ENCODE measurements at regions not wholly inside any gene's neighbourhood (a gene's known extent, or its start where the extent isn't known, plus 50 kb on each side); places are given as distances from the start of the nearest gene placed in this dataset.

- intact Hi-C loops (cut with micrococcal nuclease), result no loop called here
These were observed 393.1 kb upstream of the NOVA1 start for GRCh38 chr14:26990946-26991345.

GRCh38 chr14:26992403-26993115 is 394.7 kb upstream of the NOVA1 start:
- intact Hi-C loops (cut with micrococcal nuclease), result no loop called here

GRCh38 chr14:26993556-26993955 is 395.7 kb upstream of the NOVA1 start:
- intact Hi-C loops (cut with micrococcal nuclease), result no loop called here

- intact Hi-C loops (cut with micrococcal nuclease), result no loop called here
These were observed 397.5 kb upstream of the NOVA1 start for GRCh38 chr14:26995301-26995700.

GRCh38 chr14:26996246-26996645 is 398.4 kb upstream of the NOVA1 start:
- intact Hi-C loops (cut with micrococcal nuclease), result no loop called here

GRCh38 chr14:27002179-27002578 is 404.3 kb upstream of the NOVA1 start:
- intact Hi-C loops (cut with micrococcal nuclease), result no loop called here

GRCh38 chr14:27006570-27006969 is 408.7 kb upstream of the NOVA1 start:
- intact Hi-C loops (cut with micrococcal nuclease), result no loop called here

- intact Hi-C loops (cut with micrococcal nuclease), result no loop called here
These were observed 410.4 kb upstream of the NOVA1 start for GRCh38 chr14:27008187-27008586.

GRCh38 chr14:27012641-27013040 is 414.8 kb upstream of the NOVA1 start:
- intact Hi-C loops (cut with micrococcal nuclease), result no loop called here

- intact Hi-C loops (cut with micrococcal nuclease), result no loop called here
These were observed 415.8 kb upstream of the NOVA1 start for GRCh38 chr14:27013678-27014077.

GRCh38 chr14:27015065-27015464 is 417.2 kb upstream of the NOVA1 start:
- intact Hi-C loops (cut with micrococcal nuclease), result no loop called here

GRCh38 chr14:27025648-27026047 is 427.8 kb upstream of the NOVA1 start:
- intact Hi-C loops (cut with micrococcal nuclease), result no loop called here

GRCh38 chr14:27026097-27026496 is 428.3 kb upstream of the NOVA1 start:
- intact Hi-C loops (cut with micrococcal nuclease), result no loop called here

GRCh38 chr14:27040552-27040951 is 442.7 kb upstream of the NOVA1 start:
- intact Hi-C loops (cut with micrococcal nuclease), result no loop called here

GRCh38 chr14:27049701-27050100 is 451.9 kb upstream of the NOVA1 start:
- intact Hi-C loops (cut with micrococcal nuclease), result no loop called here

- intact Hi-C loops (cut with micrococcal nuclease), result no loop called here
These were observed 452.4 kb upstream of the NOVA1 start for GRCh38 chr14:27050208-27050607.

- intact Hi-C loops (cut with micrococcal nuclease), result no loop called here
These were observed 458.8 kb upstream of the NOVA1 start for GRCh38 chr14:27056586-27056985.

GRCh38 chr14:27061299-27061698 is 463.5 kb upstream of the NOVA1 start:
- intact Hi-C loops (cut with micrococcal nuclease), result no loop called here

- intact Hi-C loops (cut with micrococcal nuclease), result no loop called here
These were observed 466.1 kb upstream of the NOVA1 start for GRCh38 chr14:27063959-27064358.

- intact Hi-C loops (cut with micrococcal nuclease), result no loop called here
These were observed 468.1 kb upstream of the NOVA1 start for GRCh38 chr14:27065886-27066285.

- intact Hi-C loops (cut with micrococcal nuclease), result no loop called here
These were observed 470.1 kb upstream of the NOVA1 start for GRCh38 chr14:27067961-27068360.

- intact Hi-C loops (cut with micrococcal nuclease), result no loop called here
These were observed 474.8 kb upstream of the NOVA1 start for GRCh38 chr14:27072589-27072988.

GRCh38 chr14:27075503-27075902 is 477.7 kb upstream of the NOVA1 start:
- intact Hi-C loops (cut with micrococcal nuclease), result no loop called here

- intact Hi-C loops (cut with micrococcal nuclease), result no loop called here
These were observed 479.4 kb upstream of the NOVA1 start for GRCh38 chr14:27077214-27077613.

Data from T-helper 1 cell treated with Interleukin-12 subunit alpha and Interleukin-12 subunit beta and Interleukin-4 antibody, amounts not matched to agents 30 ng/mL and 1 ng/mL, for 36 hours (primary cell).